ENCODE measurements at regions not wholly inside any gene's neighbourhood (a gene's known extent, or its start where the extent isn't known, plus 50 kb on each side); places are given as distances from the start of the nearest gene placed in this dataset.

DNA sequence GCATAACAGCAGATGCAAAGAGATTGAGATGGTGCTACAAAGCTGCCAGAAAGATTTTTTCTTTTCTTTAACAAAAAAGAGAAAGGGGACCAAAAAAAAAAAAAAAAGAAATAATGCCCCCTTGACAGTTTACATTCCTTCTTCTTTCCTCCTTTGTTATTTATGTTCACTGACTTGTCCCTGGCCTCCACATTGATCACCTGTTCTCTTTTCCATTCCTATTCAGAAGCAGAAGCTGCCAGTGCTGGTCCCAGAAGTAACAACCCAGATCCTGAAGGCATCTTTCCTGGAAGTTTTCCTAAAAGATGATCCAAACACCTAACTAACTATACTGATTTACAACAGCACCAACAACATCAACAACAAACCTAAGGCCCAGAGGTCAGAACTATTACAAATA lies 728.1 kb downstream of the KCNJ2 start:
- TF ChIP-seq, protein P1, sequence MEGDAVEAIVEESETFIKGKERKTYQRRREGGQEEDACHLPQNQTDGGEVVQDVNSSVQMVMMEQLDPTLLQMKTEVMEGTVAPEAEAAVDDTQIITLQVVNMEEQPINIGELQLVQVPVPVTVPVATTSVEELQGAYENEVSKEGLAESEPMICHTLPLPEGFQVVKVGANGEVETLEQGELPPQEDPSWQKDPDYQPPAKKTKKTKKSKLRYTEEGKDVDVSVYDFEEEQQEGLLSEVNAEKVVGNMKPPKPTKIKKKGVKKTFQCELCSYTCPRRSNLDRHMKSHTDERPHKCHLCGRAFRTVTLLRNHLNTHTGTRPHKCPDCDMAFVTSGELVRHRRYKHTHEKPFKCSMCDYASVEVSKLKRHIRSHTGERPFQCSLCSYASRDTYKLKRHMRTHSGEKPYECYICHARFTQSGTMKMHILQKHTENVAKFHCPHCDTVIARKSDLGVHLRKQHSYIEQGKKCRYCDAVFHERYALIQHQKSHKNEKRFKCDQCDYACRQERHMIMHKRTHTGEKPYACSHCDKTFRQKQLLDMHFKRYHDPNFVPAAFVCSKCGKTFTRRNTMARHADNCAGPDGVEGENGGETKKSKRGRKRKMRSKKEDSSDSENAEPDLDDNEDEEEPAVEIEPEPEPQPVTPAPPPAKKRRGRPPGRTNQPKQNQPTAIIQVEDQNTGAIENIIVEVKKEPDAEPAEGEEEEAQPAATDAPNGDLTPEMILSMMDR (IDR thresholded peaks at IDR 0.05), result no peak
- no peak for TF ChIP-seq POLR2A (IDR thresholded peaks at IDR 0.05)

Measured in uterus (tissue), 2 donors.